Suprapubic skin (tissue), 3 donors: ENCODE measurements at regions not wholly inside any gene's neighbourhood (a gene's known extent, or its start where the extent isn't known, plus 50 kb on each side); places are given as distances from the start of the nearest gene placed in this dataset.

ENCODE experiments used
- POLR2AphosphoS5 ChIP-seq, 3 donors: sonication (generic); formaldehyde crosslinking; IDR thresholded peaks; one replicate each; pipeline ENCODE4 v1.6.1; 2017; ENCODE audit warnings: antibody characterized with exemption in 3 of 3
- TF ChIP-seq, protein P1 (sequence below), 2 donors: fragments of 200-600 bp in 1 of 2; fragments of 450-650 bp in 1 of 2; sonication (generic) in 1 of 2; IDR thresholded peaks; one replicate each; pipeline ENCODE4 v1.5.1; 2016 to 2019; ENCODE audit warnings: antibody characterized with exemption in 2 of 2, mild to moderate bottlenecking in 1 of 2, moderate library complexity in 1 of 2

DNA sequence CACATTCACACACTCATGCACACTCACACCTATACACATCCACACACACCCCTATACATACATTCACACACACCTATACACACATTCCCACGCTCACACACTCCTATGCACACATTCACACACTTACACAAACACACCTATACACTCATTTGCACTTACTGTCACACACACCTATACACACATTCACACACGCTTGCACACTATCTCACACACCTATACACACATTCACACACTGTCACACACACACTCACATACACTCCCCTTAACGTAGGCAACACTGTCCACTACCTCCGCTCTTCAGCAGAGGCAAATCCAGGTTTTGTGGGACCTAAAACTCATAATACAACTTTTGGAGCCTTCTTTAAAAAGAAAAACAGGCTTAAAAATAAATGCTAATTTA, 487.7 kb upstream of the CDH4 start:
- no peak for TF ChIP-seq POLR2AphosphoS5 (IDR thresholded peaks at IDR 0.05)
- TF ChIP-seq, protein P1, sequence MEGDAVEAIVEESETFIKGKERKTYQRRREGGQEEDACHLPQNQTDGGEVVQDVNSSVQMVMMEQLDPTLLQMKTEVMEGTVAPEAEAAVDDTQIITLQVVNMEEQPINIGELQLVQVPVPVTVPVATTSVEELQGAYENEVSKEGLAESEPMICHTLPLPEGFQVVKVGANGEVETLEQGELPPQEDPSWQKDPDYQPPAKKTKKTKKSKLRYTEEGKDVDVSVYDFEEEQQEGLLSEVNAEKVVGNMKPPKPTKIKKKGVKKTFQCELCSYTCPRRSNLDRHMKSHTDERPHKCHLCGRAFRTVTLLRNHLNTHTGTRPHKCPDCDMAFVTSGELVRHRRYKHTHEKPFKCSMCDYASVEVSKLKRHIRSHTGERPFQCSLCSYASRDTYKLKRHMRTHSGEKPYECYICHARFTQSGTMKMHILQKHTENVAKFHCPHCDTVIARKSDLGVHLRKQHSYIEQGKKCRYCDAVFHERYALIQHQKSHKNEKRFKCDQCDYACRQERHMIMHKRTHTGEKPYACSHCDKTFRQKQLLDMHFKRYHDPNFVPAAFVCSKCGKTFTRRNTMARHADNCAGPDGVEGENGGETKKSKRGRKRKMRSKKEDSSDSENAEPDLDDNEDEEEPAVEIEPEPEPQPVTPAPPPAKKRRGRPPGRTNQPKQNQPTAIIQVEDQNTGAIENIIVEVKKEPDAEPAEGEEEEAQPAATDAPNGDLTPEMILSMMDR (IDR thresholded peaks at IDR 0.05): no peak
